HCT116 (cell line): ENCODE measurements at regions not wholly inside any gene's neighbourhood (a gene's known extent, or its start where the extent isn't known, plus 50 kb on each side); places are given as distances from the start of the nearest gene placed in this dataset.

Experiments used
- ATAC-seq: fragments of 200-7000 bp; cut with Tn5 transposase; 2 replicates; pipeline ENCODE4 v1.9.1; 2020; ENCODE audit warnings: mild to moderate bottlenecking, moderate library complexity
- BruUV-seq: library from RNA; stranded (reverse); fragments of 400-500 nt; replicated peaks from 2 replicates; lab custom pipeline; 2021; lab: Mats Ljungman, UMichigan
- CTCF ChIA-PET: fragments of 300-600 bp; sonication (Branson Sonifier 250); formaldehyde crosslinking; loops from one replicate; lab custom pipeline; 2021; ENCODE audit warnings: antibody characterized with exemption; lab: Charles Lee
- POLR2A ChIA-PET: fragments of 300-600, 350-600 bp; sonication (Branson Sonifier 250); formaldehyde crosslinking; loops from one replicate; lab custom pipeline; 2021; ENCODE audit warnings: antibody characterized with exemption; lab: Charles Lee
- RAD21 ChIA-PET, 2 experiments: fragments of 300-600 bp; sonication (Branson Sonifier 250); formaldehyde crosslinking; loops; one replicate each; lab custom pipeline; 2023; ENCODE audit warnings: low total read pairs in 2 of 2; ENCODE audit not compliant: uncharacterized antibody in 2 of 2, unreplicated experiment in 2 of 2, low non-redundant PET in 1 of 2; lab: Charles Lee
- DNase-seq: peaks from one replicate; pipeline ENCODE4 v3.0.0-alpha.2; 2010; ENCODE audit warnings: low read depth, low spot score
- H2AFZ ChIP-seq: fragments of 200-600 bp; shearing (Covaris generic), sonication (generic); 2 replicates; pipeline ENCODE4 v1.6.1; 2017; ENCODE audit warnings: low read depth, mixed run types, mixed read lengths, antibody characterized with exemption, low read length; ENCODE audit not compliant: poor library complexity, severe bottlenecking
- H3K27ac ChIP-seq: 2 replicates; pipeline ENCODE4 v1.5.1; 2012; ENCODE audit warnings: low read depth, low read length
- H3K27me3 ChIP-seq: fragments of 200-600 bp; sonication (generic); 2 replicates; pipeline ENCODE4 v1.6.1; 2016; ENCODE audit warnings: mixed run types, low read length, mixed read lengths; ENCODE audit not compliant: insufficient read depth
- H3K36me3 ChIP-seq, 2 experiments: fragments of 200-500 bp in 1 of 2; fragments of 200-600 bp in 1 of 2; sonication (Bioruptor generic) in 1 of 2; sonication (generic) in 1 of 2; 2 replicates each; pipeline versions ENCODE4 v1.5.1 to v1.6.1; 2014 to 2016; ENCODE audit warnings: low read length in 2 of 2, inconsistent platforms in 1 of 2, mixed read lengths in 1 of 2, mixed run types in 1 of 2; ENCODE audit not compliant: insufficient read depth in 2 of 2, control insufficient read depth in 1 of 2
- H3K4me1 ChIP-seq, 2 experiments: fragments of 200-600 bp in 1 of 2; sonication (generic) in 1 of 2; 2 replicates each; pipeline versions ENCODE4 v1.5.1 to v1.6.1; 2012 to 2017; ENCODE audit warnings: low read length in 2 of 2, inconsistent platforms in 1 of 2, mild to moderate bottlenecking in 1 of 2, mixed read lengths in 1 of 2, mixed run types in 1 of 2, moderate library complexity in 1 of 2; ENCODE audit not compliant: insufficient read depth in 2 of 2, control insufficient read depth in 1 of 2
- H3K4me2 ChIP-seq: fragments of 200-600 bp; sonication (generic); 2 replicates; pipeline ENCODE4 v1.6.1; 2017; ENCODE audit warnings: mixed run types, low read length, mixed read lengths
- H3K4me3 ChIP-seq, 2 experiments: fragments of 200-600 bp in 1 of 2; sonication (generic) in 1 of 2; replicated peaks in 1 of 2; 2 replicates each; pipeline ENCODE4 v1.5.1; 2011 to 2016; ENCODE audit warnings: low read length in 2 of 2, control low read depth in 1 of 2, low read depth in 1 of 2, mild to moderate bottlenecking in 1 of 2, mixed read lengths in 1 of 2, mixed run types in 1 of 2
- H3K79me2 ChIP-seq: fragments of 200-600 bp; sonication (generic); 2 replicates; pipeline ENCODE4 v1.6.1; 2017; ENCODE audit warnings: mild to moderate bottlenecking, mixed run types, low read length, moderate library complexity, mixed read lengths; ENCODE audit not compliant: insufficient read depth
- H3K9ac ChIP-seq: fragments of 200-600 bp; sonication (generic); 2 replicates; pipeline ENCODE4 v1.6.1; 2016; ENCODE audit warnings: low read length, mixed read lengths
- H3K9me2 ChIP-seq: fragments of 200-600 bp; sonication (generic), shearing (Covaris generic); 2 replicates; pipeline ENCODE4 v1.6.1; 2017; ENCODE audit warnings: mixed run types, mild to moderate bottlenecking, moderate library complexity; ENCODE audit not compliant: insufficient read depth
- H3K9me3 ChIP-seq, 2 experiments: fragments of 200-500 bp in 1 of 2; fragments of 200-600 bp in 1 of 2; sonication (Bioruptor generic) in 1 of 2; sonication (generic) in 1 of 2; 2 replicates each; pipeline ENCODE4 v1.6.1; 2014 to 2017; ENCODE audit warnings: low read length in 2 of 2, mixed read lengths in 2 of 2, inconsistent platforms in 1 of 2, low read depth in 1 of 2, mild to moderate bottlenecking in 1 of 2, mixed run types in 1 of 2, moderate library complexity in 1 of 2; ENCODE audit not compliant: control insufficient read depth in 1 of 2, insufficient read depth in 1 of 2
- H4K20me1 ChIP-seq: fragments of 200-600 bp; sonication (generic), shearing (Covaris generic); 2 replicates; pipeline ENCODE4 v1.6.1; 2017; ENCODE audit warnings: mixed run types, mild to moderate bottlenecking, moderate library complexity; ENCODE audit not compliant: insufficient read depth
- CBX3 ChIP-seq: IDR thresholded peaks from 2 replicates; pipeline ENCODE4 v1.6.1; 2012; ENCODE audit warnings: low read depth
- CTCF ChIP-seq, 3 experiments: fragments of 200-600 bp in 1 of 3; sonication (generic) in 1 of 3; IDR thresholded peaks in 2 of 3; conservative IDR thresholded peaks in 1 of 3; 2 replicates each; pipeline ENCODE4 v1.5.1; 2012 to 2017; ENCODE audit warnings: low read depth in 2 of 3, low read length in 2 of 3, antibody characterized with exemption in 1 of 3, borderline replicate concordance in 1 of 3, control low read depth in 1 of 3, mild to moderate bottlenecking in 1 of 3, mixed read lengths in 1 of 3, mixed run types in 1 of 3, moderate library complexity in 1 of 3; ENCODE audit not compliant: insufficient read depth in 1 of 3
- EGR1 ChIP-seq: IDR thresholded peaks from 2 replicates; pipeline ENCODE4 v1.6.1; 2012; ENCODE audit warnings: low read depth
- ELF1 ChIP-seq: IDR thresholded peaks from 2 replicates; pipeline ENCODE4 v1.6.1; 2012; ENCODE audit warnings: low read depth, borderline replicate concordance
- EZH2phosphoT487 ChIP-seq: fragments of 200-600 bp; IDR thresholded peaks from 2 replicates; pipeline ENCODE4 v1.6.1; 2018; ENCODE audit warnings: antibody characterized with exemption, borderline replicate concordance
- FOSL1 ChIP-seq: IDR thresholded peaks from 2 replicates; pipeline ENCODE4 v1.6.1; 2012; ENCODE audit warnings: low read depth
- JUND ChIP-seq: IDR thresholded peaks from 2 replicates; pipeline ENCODE4 v1.6.1; 2012
- MAX ChIP-seq: IDR thresholded peaks from 2 replicates; pipeline ENCODE4 v1.6.1; 2012
- POLR2A ChIP-seq: IDR thresholded peaks from 2 replicates; pipeline ENCODE4 v1.7.0; 2011; ENCODE audit warnings: borderline replicate concordance; ENCODE audit not compliant: insufficient read depth, insufficient read length; ENCODE audit errors: extremely low read depth
- SIN3A ChIP-seq: IDR thresholded peaks from 2 replicates; pipeline ENCODE4 v1.6.1; 2012; ENCODE audit warnings: low read depth
- SP1 ChIP-seq: IDR thresholded peaks from 2 replicates; pipeline ENCODE4 v1.6.1; 2012; ENCODE audit warnings: low read depth
- SRF ChIP-seq: IDR thresholded peaks from 2 replicates; pipeline ENCODE4 v1.6.1; 2012; ENCODE audit warnings: low read depth
- TCF7L2 ChIP-seq: IDR thresholded peaks from 2 replicates; pipeline ENCODE4 v1.7.0; 2011; ENCODE audit warnings: borderline replicate concordance, inconsistent platforms; ENCODE audit not compliant: insufficient read depth, insufficient read length; ENCODE audit errors: extremely low read depth
- YY1 ChIP-seq: IDR thresholded peaks from 2 replicates; pipeline ENCODE4 v1.6.1; 2011; ENCODE audit warnings: low read length, low read depth, moderate library complexity, mild to moderate bottlenecking; ENCODE audit not compliant: insufficient replicate concordance; ENCODE audit errors: extremely low read depth
- ZFX ChIP-seq: fragments of 450-650 bp; IDR thresholded peaks from 2 replicates; pipeline ENCODE4 v1.6.1; 2017
- ZNF274 ChIP-seq: fragments of 200-500 bp; sonication (Bioruptor generic); IDR thresholded peaks from 2 replicates; pipeline ENCODE4 v1.6.1; 2014; ENCODE audit warnings: mild to moderate bottlenecking, low read depth, low read length, inconsistent platforms
- intact Hi-C: fragments of 100-400 bp; cut with micrococcal nuclease; formaldehyde crosslinking; loops from 2 replicates; pipeline ENCODE4 v1.10.0; 2022
- TF ChIP-seq, protein P1 (sequence below): IDR thresholded peaks from 2 replicates; pipeline ENCODE4 v1.6.1; 2011; ENCODE audit warnings: mild to moderate bottlenecking, low read length, moderate library complexity; ENCODE audit not compliant: insufficient replicate concordance; ENCODE audit errors: extremely low read depth

DNA sequence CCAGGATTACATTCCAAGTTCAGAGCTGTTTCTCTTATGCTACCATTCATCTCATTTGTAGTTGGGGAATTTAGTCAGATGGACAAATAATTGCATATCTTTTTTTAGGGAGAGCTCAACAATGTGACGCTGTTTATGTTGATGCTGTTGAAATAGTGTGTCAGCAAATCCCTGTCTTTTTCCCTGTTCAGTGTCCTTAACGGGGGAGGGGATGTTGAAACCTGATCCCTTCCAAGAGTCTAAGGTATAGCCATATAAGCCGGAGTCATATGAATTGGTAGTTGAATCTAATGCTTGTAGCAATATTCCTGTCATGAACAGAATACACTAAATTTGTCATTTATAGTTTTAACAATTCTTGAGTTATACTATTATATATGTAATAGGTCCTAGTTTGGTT is 293.5 kb upstream of the FAT1 start:
- Histone ChIP-seq H3K9me3 (no peaks in the 10 kb centered on the region), H3K36me3 (no peaks in the 10 kb centered on the region), H3K9me2 (0 out of 2 replicates have a peak, but pooled peaks cover 2% of the 10 kb centered on the region), H3K4me2 (no peak overlapping the region), H3K9ac (no peak overlapping the region)
- ChIA-PET CTCF (no interaction called here), POLR2A (no interaction called here)
- TF ChIP-seq SP1 (no peak), ZNF274 (no peak), CTCF (IDR thresholded peaks at IDR 0.05 in 2 of 3, conservative IDR thresholded peaks at IDR 0.05 in 1 of 3; ENCODE audit: borderline replicate concordance in 1 of 3, insufficient read depth in 1 of 3, low read depth in 2 of 3, low read length in 2 of 3) (no peak), EZH2phosphoT487 (no peak), JUND (no peak), YY1 (no peak), CBX3 (no peak), SRF (no peak), POLR2A (no peak), ELF1 (no peak), SIN3A (no peak), ZFX (no peak), MAX (no peak), TCF7L2 (no peak), FOSL1 (no peak), EGR1 (no peak)
- TF ChIP-seq, protein P1, sequence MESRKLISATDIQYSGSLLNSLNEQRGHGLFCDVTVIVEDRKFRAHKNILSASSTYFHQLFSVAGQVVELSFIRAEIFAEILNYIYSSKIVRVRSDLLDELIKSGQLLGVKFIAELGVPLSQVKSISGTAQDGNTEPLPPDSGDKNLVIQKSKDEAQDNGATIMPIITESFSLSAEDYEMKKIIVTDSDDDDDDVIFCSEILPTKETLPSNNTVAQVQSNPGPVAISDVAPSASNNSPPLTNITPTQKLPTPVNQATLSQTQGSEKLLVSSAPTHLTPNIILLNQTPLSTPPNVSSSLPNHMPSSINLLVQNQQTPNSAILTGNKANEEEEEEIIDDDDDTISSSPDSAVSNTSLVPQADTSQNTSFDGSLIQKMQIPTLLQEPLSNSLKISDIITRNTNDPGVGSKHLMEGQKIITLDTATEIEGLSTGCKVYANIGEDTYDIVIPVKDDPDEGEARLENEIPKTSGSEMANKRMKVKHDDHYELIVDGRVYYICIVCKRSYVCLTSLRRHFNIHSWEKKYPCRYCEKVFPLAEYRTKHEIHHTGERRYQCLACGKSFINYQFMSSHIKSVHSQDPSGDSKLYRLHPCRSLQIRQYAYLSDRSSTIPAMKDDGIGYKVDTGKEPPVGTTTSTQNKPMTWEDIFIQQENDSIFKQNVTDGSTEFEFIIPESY, result no peak
- TF ChIP-seq, all 23 proteins: peak for 0
- Histone ChIP-seq H3K27ac (no peak overlapping the region), H4K20me1 (no peaks in the 10 kb centered on the region), H3K79me2 (no peaks in the 10 kb centered on the region), H3K4me3 (no peak overlapping the region), H2AFZ (no peak overlapping the region), H3K27me3 (no peaks in the 10 kb centered on the region), H3K4me1 (peaks cover 0 to 4% of the 10 kb centered on the region in 2 experiments; a peak in 1 of 4 replicates)
- no TSS peak for BruUV-seq
- ATAC-seq (no peak), DNase-seq (no peak)
- RAD21 ChIA-PET, result no interaction called here
- intact Hi-C loops, result no loop called here
